GM18951 (cell line): ENCODE measurements at regions not wholly inside any gene's neighbourhood (a gene's known extent, or its start where the extent isn't known, plus 50 kb on each side); places are given as distances from the start of the nearest gene placed in this dataset.

Source experiments
- POLR2A ChIP-seq: IDR thresholded peaks from 4 replicates; pipeline ENCODE4 v1.6.1; 2011; ENCODE audit warnings: mild to moderate bottlenecking; ENCODE audit not compliant: insufficient read length, insufficient read depth; ENCODE audit errors: extremely low read depth
- in situ Hi-C: fragments of 300-500 bp; cut with MboI; formaldehyde crosslinking; loops from one replicate; pipeline ENCODE4 v1.12.0; 2022; ENCODE audit warnings: low sequenced_read_pairs, mixed read lengths, inconsistent platforms; ENCODE audit not compliant: unreplicated experiment

DNA sequence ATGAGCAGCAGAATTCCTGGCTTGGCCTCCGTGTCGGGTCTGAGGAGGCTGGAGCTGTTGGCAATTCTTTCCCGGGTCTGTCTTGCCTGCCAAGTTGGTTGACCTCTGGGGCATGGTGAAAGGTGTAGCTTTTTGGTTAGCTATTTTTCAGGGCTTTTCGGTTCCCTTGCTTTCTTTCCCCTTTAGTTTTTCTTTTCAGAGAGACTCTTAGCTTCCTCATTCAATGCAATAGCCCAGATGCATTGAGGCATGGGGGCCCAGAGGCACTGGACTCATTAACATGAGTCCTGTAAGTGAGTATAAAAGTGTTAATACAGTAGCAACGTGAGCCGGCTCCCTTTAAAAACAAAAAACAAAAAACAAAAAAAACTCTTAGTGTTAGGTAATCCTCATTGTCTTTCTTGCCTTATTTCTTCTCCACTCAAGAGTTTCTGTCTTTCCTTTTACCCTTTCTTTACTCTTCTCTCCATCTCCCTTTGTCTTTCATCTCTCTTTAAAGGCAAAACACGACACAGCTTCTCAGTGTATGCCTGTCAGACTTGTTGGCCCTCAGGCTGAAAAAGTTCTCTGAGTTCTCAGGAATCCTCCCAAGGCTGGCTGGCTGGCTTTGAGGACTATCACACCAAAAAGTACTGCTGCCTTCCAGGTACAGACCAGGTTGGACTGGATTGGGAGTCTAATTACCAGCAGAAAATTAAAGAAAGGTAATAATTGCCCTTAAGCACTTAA is 289.9 kb upstream of the TUT7 start:
- TF ChIP-seq POLR2A, result no peak
- in situ Hi-C loops, result no loop called here

DNA sequence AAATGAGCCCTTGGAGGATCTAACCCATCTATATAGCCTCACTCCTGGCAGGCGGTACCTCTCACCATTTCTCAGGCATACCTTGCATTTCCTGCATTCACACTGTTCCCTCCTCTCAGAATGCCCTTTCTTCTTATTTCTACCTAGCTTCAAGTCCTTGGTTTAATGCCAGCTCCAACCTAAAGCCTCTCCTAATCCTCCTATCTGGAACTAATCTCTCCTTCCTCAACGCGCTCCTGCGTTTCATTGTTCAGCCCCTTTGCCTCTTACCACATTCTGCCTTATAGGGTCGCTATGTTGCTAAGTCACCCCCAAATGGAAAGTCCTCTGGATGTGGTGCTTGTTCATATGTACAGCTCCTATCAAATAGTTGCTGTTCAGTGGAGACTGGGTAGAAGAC is 288.5 kb upstream of the TUT7 start:
- in situ Hi-C loops, result no loop called here
- TF ChIP-seq POLR2A, result no peak

DNA sequence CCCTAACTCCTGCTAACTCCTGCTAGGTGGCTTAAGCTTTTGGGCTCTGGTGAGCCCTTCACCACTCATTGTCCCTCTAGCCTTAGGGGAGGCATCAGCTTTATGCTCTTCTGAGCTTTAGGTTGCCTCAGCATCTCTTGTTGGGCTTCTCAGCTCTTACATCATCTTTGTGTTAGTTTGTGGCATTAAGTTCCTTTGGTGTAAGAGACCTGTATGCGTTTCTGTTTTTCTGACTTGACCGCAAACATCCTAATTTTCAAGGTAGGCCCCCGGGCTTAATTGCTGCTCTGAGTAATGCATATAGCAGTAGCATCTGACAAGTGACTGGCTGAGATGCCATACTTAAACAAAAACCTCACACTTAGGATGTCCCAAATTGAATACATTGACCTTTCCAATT is 287.8 kb upstream of the TUT7 start:
- no peak for TF ChIP-seq POLR2A
- in situ Hi-C loops, result no loop called here

DNA sequence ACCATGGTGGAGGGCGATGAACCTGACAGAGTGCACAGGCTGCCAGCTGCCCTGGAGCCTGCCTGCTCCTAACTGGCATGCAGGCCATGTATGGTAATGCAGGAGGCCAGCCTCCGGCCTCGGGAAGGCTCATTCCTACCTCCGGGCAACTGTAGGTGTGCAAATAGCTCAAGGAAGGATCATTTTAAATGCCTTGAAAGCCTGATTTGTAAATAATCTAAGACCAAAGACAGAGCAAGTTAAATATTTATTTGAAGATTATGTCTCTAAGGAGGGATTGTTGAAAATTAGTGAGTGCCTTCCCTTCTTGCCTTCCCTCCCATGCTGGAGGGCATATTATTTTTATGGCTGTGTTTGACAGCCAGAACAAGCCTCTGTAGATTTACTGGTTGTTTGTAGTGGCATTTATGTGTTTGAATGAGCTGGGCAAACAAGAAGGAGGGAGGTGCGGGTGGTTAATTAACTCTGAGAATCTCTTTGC is 285.7 kb upstream of the TUT7 start:
- no peak for TF ChIP-seq POLR2A
- in situ Hi-C loops, result no loop called here

DNA sequence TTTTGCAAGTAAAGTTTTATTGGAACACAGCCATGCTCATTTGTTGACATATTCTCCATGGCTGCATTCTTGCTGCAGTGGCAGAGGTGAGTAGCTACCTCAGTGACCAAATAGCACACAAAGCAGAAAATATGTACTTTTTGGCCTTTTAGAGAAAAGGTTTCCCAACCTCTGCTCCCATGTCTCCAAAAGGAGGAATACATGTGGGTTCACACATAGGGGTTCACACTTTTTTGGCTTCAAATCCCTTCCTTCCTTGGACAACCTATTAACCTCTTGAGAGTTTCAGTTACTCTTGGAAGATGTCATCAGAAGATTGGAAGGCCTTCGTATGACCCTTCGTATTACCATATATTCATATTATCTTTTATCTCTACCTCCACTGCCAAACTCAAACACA is 285.1 kb upstream of the TUT7 start:
- TF ChIP-seq POLR2A, result no peak
- in situ Hi-C loops, result no loop called here

DNA sequence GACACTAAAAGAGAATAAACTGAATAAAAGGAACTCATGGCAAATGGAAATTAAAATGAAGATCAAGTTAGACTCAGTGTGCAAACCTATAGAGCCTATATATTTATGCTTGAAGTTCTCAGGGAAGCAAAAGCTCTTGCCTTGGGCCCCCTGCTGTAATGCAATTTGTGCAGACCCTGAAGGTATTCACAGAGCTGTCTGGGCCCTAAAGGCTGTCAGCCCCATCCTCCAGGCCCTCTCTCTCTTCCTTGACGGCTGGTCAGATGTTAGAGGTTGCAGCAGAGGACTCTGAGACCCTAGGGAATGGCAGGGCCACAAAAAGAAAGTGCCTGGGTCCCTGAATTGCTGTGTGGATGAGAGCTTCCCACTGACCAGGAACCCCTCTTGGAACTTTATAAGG is 283.9 kb upstream of the TUT7 start:
- no peak for TF ChIP-seq POLR2A
- in situ Hi-C loops, result no loop called here

DNA sequence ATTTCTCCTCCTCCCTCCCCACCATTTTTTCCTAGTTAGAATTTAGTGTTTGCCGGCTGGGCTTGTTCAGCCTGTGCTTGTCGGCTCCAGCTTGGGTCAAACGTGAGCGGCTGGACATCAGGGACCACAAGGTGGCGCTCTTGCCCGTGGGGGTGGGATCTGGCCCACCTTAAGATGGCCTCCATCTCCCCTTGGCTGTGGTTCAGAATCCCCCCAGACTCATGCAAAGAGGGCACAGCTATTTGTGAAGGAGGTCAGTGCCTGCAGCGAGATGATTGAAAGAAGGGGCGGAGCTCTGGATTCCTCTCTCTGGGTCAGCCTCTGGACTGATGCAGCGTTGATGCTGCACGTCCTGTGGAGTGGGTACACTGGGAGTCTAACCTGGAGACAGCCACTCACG is 283.3 kb upstream of the TUT7 start:
- TF ChIP-seq POLR2A, result no peak
- in situ Hi-C loops, result no loop called here

DNA sequence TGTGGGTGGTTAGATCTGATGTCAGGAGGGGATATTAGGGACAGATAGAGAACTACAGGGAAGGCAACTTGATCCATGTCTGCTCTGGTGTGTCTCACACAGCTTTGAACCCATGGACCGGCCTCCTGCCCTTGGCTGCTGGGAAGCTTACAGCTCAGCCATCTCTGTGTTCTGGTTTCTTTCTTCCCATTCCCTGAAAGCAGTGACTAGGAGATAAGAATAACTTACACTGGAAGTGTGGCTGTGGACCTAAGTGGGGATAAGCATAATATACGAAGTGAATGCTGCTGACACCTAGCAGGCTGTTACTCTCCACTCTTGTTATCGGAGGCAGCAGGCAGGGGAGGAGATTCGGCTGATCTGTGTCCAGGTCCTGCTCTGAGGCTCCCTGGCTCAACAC is 282.3 kb upstream of the TUT7 start:
- in situ Hi-C loops, result no loop called here
- TF ChIP-seq POLR2A, result no peak

DNA sequence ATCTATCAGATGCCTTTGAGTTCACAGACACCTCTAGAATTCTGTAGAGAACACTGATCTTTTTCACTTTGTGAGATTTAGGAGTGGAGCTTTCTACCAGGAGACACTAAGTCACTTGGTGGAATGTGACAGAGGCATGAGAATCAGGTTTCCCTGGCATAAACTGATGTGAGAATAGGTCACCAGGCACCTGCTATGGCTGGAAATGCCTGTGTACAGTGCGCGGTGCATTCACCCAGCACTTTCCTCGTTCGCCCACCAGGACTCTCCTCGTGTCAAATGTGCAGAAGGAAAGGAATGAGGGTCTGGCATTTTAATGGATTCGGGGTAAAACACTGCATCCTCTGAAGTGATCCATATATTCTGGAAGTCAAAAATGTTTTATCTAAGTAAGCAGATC is 281.8 kb upstream of the TUT7 start:
- TF ChIP-seq POLR2A, result no peak
- in situ Hi-C loops, result no loop called here

DNA sequence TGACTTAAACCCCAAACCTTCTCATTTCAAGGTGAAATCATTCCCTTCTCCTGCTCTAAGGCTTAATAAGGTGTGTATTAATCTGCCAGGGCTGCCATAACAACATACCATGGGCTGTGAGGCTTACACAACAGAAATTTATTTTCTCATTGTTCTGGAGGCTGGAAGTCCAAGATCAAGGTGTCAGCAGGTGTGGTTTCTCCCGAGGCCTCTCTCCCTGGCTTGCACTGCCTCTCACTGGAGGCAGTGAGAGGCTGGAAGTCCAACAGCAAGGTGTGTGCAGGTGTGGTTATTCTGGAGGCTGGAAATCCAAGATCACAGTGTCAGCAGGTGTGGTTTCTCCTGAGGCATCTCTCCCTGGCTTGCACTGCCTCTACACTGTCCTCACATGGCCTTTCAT is 280.3 kb upstream of the TUT7 start:
- in situ Hi-C loops, result no loop called here
- TF ChIP-seq POLR2A, result no peak

DNA sequence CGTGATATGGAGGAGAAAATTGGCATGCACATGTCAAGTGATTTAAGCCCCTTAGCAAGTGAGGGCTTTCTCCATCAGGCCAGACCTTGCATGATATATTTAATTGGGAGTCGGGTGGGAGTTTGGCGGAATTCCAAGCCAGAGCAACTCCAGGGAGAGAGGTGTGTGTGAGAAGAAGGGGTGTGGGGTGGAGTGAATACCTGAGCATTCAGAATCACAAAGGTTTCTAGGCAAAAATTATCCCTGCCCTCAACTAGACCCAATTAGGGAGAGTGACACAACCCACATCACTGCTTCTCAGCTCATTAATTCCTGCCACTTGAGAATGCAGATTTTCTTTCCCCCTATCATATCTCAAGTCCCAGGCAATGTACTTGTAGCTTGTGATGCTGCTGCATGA is 279.7 kb upstream of the TUT7 start:
- no peak for TF ChIP-seq POLR2A
- in situ Hi-C loops, result no loop called here

DNA sequence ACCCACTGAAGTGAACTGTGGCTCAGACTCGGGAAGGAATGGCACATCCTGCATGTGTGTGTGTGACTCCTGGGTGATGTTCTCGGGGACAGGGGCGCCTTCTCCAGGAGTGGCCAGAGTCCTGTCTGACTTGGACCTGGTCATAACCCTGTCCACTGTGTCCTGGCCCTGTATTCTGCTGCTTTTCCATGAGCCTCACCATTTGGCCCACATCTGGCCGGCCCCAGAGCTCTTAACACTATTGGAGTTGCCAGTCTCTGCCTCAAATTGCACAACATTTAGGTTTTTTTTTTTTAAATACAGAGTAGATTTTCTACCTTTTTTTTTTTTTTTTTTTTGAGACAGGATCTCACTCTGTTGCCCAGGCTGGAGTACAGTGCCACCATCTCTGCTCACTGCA is 278.3 kb upstream of the TUT7 start:
- no peak for TF ChIP-seq POLR2A
- in situ Hi-C loops, result no loop called here

DNA sequence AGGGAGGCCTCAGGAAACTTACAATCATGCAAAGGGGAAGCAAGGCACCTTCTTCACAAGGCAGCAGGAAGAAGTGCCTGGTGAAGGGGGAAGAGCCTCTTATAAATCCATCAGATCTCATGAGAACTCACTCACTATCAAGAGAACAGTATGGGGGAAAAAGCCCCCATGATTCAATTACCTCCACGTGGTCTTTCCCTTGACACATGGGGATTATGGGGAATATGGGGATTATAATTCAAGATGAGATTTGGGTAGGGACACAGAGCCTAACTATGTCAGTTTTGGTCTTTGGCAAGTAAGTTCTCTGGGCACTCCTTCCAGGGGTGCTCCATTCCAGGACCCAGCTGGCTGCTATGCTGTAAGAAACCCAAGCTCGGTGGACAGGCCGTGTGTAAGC is 275.3 kb upstream of the TUT7 start:
- TF ChIP-seq POLR2A, result no peak
- in situ Hi-C loops, result no loop called here

DNA sequence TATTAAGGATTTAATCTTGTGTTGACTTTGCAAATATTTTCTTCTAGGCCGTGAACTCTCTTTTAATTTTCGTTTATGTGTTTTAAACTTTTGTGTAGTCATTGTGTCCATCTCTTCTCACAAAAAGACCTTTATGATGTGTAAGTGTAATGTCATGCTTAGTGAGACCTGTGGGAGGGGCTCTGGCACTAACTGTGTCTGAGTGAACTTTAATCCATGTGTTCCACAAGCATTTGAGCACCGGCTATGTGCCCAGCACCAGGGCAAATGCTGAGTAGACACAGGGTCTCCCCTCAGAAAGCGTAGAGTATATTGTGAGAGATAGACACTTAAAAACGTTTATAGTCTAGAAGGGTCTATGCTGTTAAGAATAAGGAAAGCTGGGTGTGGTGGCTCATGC is 272.6 kb upstream of the TUT7 start:
- no peak for TF ChIP-seq POLR2A
- in situ Hi-C loops, result no loop called here

DNA sequence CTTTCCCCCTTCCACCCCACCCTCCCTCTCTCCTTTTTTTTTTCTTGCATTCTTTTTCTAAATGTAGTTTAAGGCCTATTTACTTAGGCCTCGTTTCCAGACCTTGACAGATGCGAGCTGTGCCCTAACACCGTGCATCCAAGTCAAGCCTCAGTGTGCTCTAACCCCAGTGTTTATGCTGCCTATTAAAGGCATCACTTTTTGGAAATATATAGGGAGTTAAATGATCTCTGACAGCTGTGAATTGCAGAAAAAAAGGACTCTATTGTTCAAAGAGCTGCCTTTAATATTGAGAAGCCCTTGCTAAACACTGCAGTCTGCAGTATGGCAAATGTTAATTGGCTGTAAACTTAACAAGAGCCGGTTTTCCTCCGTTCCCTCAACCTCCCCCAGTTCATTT is 270.4 kb upstream of the TUT7 start:
- in situ Hi-C loops, result no loop called here
- no peak for TF ChIP-seq POLR2A
